Activated T-cell treated with anti-CD3 and anti-CD28 coated beads, Interleukin-2, amount 50 U/mL, for 72 hours (primary cell): ENCODE measurements at regions not wholly inside any gene's neighbourhood (a gene's known extent, or its start where the extent isn't known, plus 50 kb on each side); places are given as distances from the start of the nearest gene placed in this dataset.

Experiments used
- ATAC-seq, 2 donors: fragments of 150-1000 bp; cut with Tn5 transposase; replicated peaks in 1 of 2; 2 replicates each; pipeline ENCODE4 v1.10.0; 2021; ENCODE audit warnings: moderate library complexity in 2 of 2, mild to moderate bottlenecking in 1 of 2
- DNase-seq, 2 donors: peaks; one replicate each; pipeline ENCODE4 v3.0.0; 2021 to 2022; ENCODE audit warnings: mixed read lengths in 1 of 2
- H3K27ac Mint-ChIP-seq: one replicate; pipeline ENCODE4 v1.8.0; 2022; ENCODE audit warnings: mild to moderate bottlenecking, moderate library complexity, mixed read lengths
- H3K27me3 Mint-ChIP-seq: one replicate; pipeline ENCODE4 v1.8.0; 2022; ENCODE audit warnings: low read depth, mixed read lengths
- H3K36me3 Mint-ChIP-seq, 2 donors: one replicate each; pipeline ENCODE4 v1.8.0; 2022; ENCODE audit warnings: mixed read lengths in 2 of 2, mild to moderate bottlenecking in 1 of 2; ENCODE audit not compliant: insufficient read depth in 2 of 2
- H3K4me1 Mint-ChIP-seq: one replicate; pipeline ENCODE4 v1.8.0; 2022; ENCODE audit warnings: low read depth, mixed read lengths
- H3K4me3 Mint-ChIP-seq, 2 donors: one replicate each; pipeline ENCODE4 v1.8.0; 2022; ENCODE audit warnings: mild to moderate bottlenecking in 2 of 2, mixed read lengths in 2 of 2, moderate library complexity in 2 of 2
- H3K9me3 Mint-ChIP-seq, 2 donors: one replicate each; pipeline ENCODE4 v1.8.0; 2022; ENCODE audit warnings: mixed read lengths in 2 of 2

- no peak overlapping the region for H3K27ac Mint-ChIP-seq
- peaks cover 0 to 3% of the 10 kb centered on the region in 2 donors for H3K9me3 Mint-ChIP-seq
- DNase-seq (no peak), ATAC-seq (no peak)
- H3K4me1 Mint-ChIP-seq, result peaks cover 10% of the 10 kb centered on the region
- H3K4me3 Mint-ChIP-seq, result no peak overlapping the region
- no peaks in the 10 kb centered on the region for H3K36me3 Mint-ChIP-seq
- peaks cover 66% of the 10 kb centered on the region for H3K27me3 Mint-ChIP-seq
Measured at GRCh38 chr2:196587739-196588138, 51.8 kb upstream of the CCDC150 start.

- peaks cover 0 to 3% of the 10 kb centered on the region in 2 donors for H3K9me3 Mint-ChIP-seq
- no peak for ATAC-seq
- H3K4me3 Mint-ChIP-seq, result no peak overlapping the region
- no peak for DNase-seq
- H3K36me3 Mint-ChIP-seq, result no peaks in the 10 kb centered on the region
- no peak overlapping the region for H3K27ac Mint-ChIP-seq
- H3K27me3 Mint-ChIP-seq, result peaks cover 77% of the 10 kb centered on the region
- H3K4me1 Mint-ChIP-seq, result peaks cover 14% of the 10 kb centered on the region
Measured at GRCh38 chr2:196589419-196589818, 50.1 kb upstream of the CCDC150 start.
